Ovary (tissue), 7 donors: ENCODE measurements at regions not wholly inside any gene's neighbourhood (a gene's known extent, or its start where the extent isn't known, plus 50 kb on each side); places are given as distances from the start of the nearest gene placed in this dataset. TPM values are rescaled to one million over a fixed set of nuclear protein-coding genes. Genes with fewer than 3 reads are reported as not detected.
"Not testable (repeated sequence)": the region's sequence is repeated elsewhere in the genome, so short reads cannot be mapped to it uniquely, and the experiment has no call there.

Source experiments
- DNase-seq, 5 donors: peaks; one replicate each; pipeline ENCODE4 v3.0.0-alpha.2; 2019 to 2020
- H3K27ac ChIP-seq, 2 donors: fragments of 200-600 bp; one replicate each; pipeline versions ENCODE4 v1.5.1 to v1.8.0; 2019 to 2022
- H3K27me3 ChIP-seq: fragments of 200-600 bp; one replicate; pipeline ENCODE4 v1.8.0; 2022
- H3K36me3 ChIP-seq: fragments of 200-600 bp; sonication (generic); one replicate; pipeline ENCODE4 v1.5.1; 2019
- H3K4me1 ChIP-seq: one replicate; pipeline ENCODE4 v1.8.1; 2013; ENCODE audit warnings: mild to moderate bottlenecking, moderate library complexity; ENCODE audit not compliant: insufficient read depth
- H3K4me3 ChIP-seq: fragments of 200-600 bp; sonication (generic); one replicate; pipeline ENCODE4 v1.5.1; 2017
- H3K9me3 ChIP-seq, 2 donors: fragments of 200-600 bp in 1 of 2; sonication (generic) in 1 of 2; one replicate each; pipeline versions ENCODE4 v1.5.1 to v1.8.1; 2013 to 2019; ENCODE audit warnings: mild to moderate bottlenecking in 1 of 2, moderate library complexity in 1 of 2
- WGBS, 3 donors: extraction: QIAGEN DNeasy Blood & Tissue Kit in 1 of 3; methylation state at CpG; one replicate each; pipeline versions ENCODE4 v1.1.5 to v1.1.7; 2013 to 2017; 5-methylcytosine and 5-hydroxymethylcytosine counted together
- intact Hi-C, 4 donors: fragments of 100-400 bp; cut with DNase I; formaldehyde crosslinking; loops; one replicate each; pipeline versions ENCODE4 v1.11.0 to v1.15.1; 2022 to 2023
- small RNA-seq: library from RNA; depleted of rRNA; stranded (forward); fragments of <200 nt; gene quantifications from one replicate; pipeline ENCODE3, GENCODE V24; 2016
- donor health status: DM: no; HTN: no; CAD: no; lungs with moderate emphysema.
- donor health status: DM: no; HTN: no; CAD: no.
- donor health status: Bipolar disorder and iron deficiency.
- donor health status: DM: no; HTN: no; CAD: no.
- donor health status: DM: yes; HTN: yes; CAD: no.

- H3K36me3 ChIP-seq, DNase-seq, H3K4me3 ChIP-seq, H3K9me3 ChIP-seq, H3K27ac ChIP-seq, H3K4me1 ChIP-seq, H3K27me3 ChIP-seq, intact Hi-C loops: not testable (repeated sequence)
- 91% methylated on average over 2 of the region's 4 CpGs; no CpG with 5 or more reads in 2 of the 3 donors for WGBS, 3 donors
These were observed 417.9 kb upstream of the ZNG1F start for GRCh38 chr9:41606961-41607547.

- H3K4me3 ChIP-seq, H3K27ac ChIP-seq, H3K9me3 ChIP-seq, H3K4me1 ChIP-seq, H3K36me3 ChIP-seq, DNase-seq, intact Hi-C loops, H3K27me3 ChIP-seq: not testable (repeated sequence)
- 38 to 41% (median 38%) methylated on average over 1 of the region's 1 CpG for WGBS, 3 donors
These were observed 376.5 kb upstream of the ZNG1F start for GRCh38 chr9:41565572-41565971.

Small RNA genes in the stretch of these regions (small RNA-seq; reads per million reads assigned to genes)
- gene AL591926.1, result not detected
- not detected for gene AL591926.4
- not detected for gene AL591926.5
- gene AL591926.6, result not detected
- not detected for gene AL591926.8
- not detected for gene AL591926.9
- not detected for gene RF00019
- not detected for gene RF00156
- not detected for gene RN7SL565P
